ENCODE measurements at regions not wholly inside any gene's neighbourhood (a gene's known extent, or its start where the extent isn't known, plus 50 kb on each side); places are given as distances from the start of the nearest gene placed in this dataset.
A peak's percentile ranks its signal among the peaks of the same experiment; 100 is the strongest.

DNA sequence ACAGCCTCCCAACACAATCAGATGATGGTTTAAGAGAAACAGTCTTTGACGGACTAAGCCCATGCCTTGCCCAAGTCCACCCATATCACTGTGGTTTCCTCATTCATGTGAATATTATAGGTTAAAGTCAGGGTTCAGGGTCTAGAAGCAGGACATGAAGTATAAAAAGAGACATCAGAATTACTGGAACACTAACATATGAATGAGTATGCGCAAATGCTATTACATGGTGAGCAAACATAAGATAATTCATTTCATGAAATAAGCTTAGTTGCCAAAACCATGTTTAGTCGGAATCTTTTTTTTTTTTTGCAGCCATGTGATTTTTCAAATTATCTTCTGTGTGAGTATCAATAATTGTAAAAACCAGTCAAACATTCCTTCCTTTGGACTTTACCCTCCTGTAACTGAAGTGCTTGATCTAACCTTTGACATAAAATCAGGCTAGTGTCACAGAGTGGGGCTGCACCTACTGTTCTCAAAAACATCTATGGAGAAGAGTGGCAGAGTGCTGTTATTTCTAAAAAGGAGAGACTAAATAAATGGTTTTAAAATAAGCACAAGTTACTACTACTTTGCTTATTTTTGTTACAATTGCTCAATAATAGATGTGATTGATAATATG lies 84.9 kb upstream of the NRIP1 start:
- FAIRE-seq = no peak
- TF ChIP-seq PAX5 (IDR thresholded peaks at IDR 0.05; ENCODE audit: insufficient read depth, low read length, severe bottlenecking) (no peak), TAF1 (IDR thresholded peaks at IDR 0.05; ENCODE audit: low read depth, low read length) (no peak), POLR2A (IDR thresholded peaks at IDR 0.05; ENCODE audit: low read depth, low read length) (no peak), POU2F2 (IDR thresholded peaks at IDR 0.05; ENCODE audit: low read depth, low read length) (no peak), SPI1 (IDR thresholded peaks at IDR 0.05; ENCODE audit: low read depth, low read length) (no peak), POLR2AphosphoS5 (IDR thresholded peaks at IDR 0.05; ENCODE audit: low read depth, low read length) (no peak)
- DNase-seq (ENCODE audit: insufficient read length, low spot score) = no peak

DNA sequence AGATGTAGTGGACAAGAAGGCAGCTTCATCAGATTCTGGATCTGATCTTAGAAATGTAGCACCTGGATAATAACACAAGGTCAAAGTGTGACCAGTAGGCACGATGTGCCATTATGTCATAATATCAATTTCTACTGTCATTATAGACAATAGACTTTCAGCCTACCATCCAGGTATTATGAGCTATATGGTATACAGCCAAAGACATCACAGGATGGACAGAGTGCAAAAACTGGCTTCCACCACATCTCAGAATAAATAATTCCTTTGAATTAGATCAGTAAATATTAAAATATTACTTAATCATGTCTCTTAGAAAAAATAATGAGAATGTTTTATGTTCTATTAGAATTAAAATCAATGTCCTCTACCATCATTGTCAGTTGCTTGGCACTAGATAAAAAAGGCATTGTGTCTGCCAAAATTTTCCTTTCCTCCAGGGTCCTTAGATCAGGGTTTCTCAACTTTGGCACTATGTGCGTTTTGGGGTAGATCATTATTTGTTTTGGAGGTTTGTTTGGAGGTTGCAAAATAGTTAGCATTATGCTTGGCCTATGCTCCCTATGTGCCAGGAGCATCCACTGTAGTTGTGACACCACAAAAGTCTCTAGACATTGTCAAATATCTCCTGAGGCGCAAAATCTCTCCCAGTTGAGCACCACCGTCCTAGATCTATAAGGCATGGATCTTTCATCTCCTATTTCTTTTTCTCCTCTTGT lies 86.7 kb upstream of the NRIP1 start:
- no peak for TF ChIP-seq POLR2A (IDR thresholded peaks at IDR 0.05; ENCODE audit: low read depth, low read length)
- no peak for TF ChIP-seq POLR2AphosphoS5 (IDR thresholded peaks at IDR 0.05; ENCODE audit: low read depth, low read length)
- TF ChIP-seq TAF1 (IDR thresholded peaks at IDR 0.05; ENCODE audit: low read depth, low read length) = no peak
- TF ChIP-seq POU2F2 (IDR thresholded peaks at IDR 0.05; ENCODE audit: low read depth, low read length) = no peak
- TF ChIP-seq PAX5 (IDR thresholded peaks at IDR 0.05; ENCODE audit: insufficient read depth, low read length, severe bottlenecking) = no peak
- TF ChIP-seq SPI1 (IDR thresholded peaks at IDR 0.05; ENCODE audit: low read depth, low read length) = no peak
- DNase-seq (ENCODE audit: insufficient read length, low spot score) (no peak), FAIRE-seq (no peak)

DNA sequence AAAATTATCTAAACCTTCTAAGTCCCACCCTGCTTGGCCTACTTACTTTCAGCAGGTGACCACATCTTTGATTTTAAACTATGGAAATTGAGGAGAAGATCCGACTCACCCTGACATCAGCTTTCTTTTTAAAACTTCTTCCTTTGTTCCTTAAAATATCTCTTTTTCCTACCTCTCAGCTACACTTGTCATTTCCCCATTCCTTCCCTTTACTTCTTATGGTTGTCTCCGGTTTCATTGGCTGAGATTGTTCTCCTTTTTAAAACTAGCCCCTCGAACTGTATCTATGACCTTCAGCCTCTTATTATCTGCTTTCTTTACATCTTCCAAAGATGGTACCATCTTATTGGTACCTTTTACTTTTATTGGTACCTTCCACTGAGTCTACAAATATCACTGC lies 87.8 kb upstream of the NRIP1 start:
- no peak for TF ChIP-seq POLR2A (IDR thresholded peaks at IDR 0.05; ENCODE audit: low read depth, low read length)
- no peak for TF ChIP-seq POU2F2 (IDR thresholded peaks at IDR 0.05; ENCODE audit: low read depth, low read length)
- no peak for TF ChIP-seq PAX5 (IDR thresholded peaks at IDR 0.05; ENCODE audit: insufficient read depth, low read length, severe bottlenecking)
- no peak for TF ChIP-seq SPI1 (IDR thresholded peaks at IDR 0.05; ENCODE audit: low read depth, low read length)
- no peak for TF ChIP-seq POLR2AphosphoS5 (IDR thresholded peaks at IDR 0.05; ENCODE audit: low read depth, low read length)
- TF ChIP-seq TAF1 (IDR thresholded peaks at IDR 0.05; ENCODE audit: low read depth, low read length) = no peak
- no peak for FAIRE-seq
- DNase-seq (ENCODE audit: insufficient read length, low spot score) = no peak

- no peak for TF ChIP-seq POLR2A (IDR thresholded peaks at IDR 0.05; ENCODE audit: low read depth, low read length)
- peak; percentile 97 for TF ChIP-seq SPI1 (IDR thresholded peaks at IDR 0.05; ENCODE audit: low read depth, low read length)
- FAIRE-seq (no peak), DNase-seq (ENCODE audit: insufficient read length, low spot score) (no peak)
Observed at GRCh38 chr21:15159382-15160020, 94.7 kb upstream of the NRIP1 start.

GRCh38 chr21:15160136-15160535 lies 95.3 kb upstream of the NRIP1 start:
- no peak for TF ChIP-seq PAX5 (IDR thresholded peaks at IDR 0.05; ENCODE audit: insufficient read depth, low read length, severe bottlenecking)
- no peak for TF ChIP-seq POU2F2 (IDR thresholded peaks at IDR 0.05; ENCODE audit: low read depth, low read length)
- TF ChIP-seq POLR2AphosphoS5 (IDR thresholded peaks at IDR 0.05; ENCODE audit: low read depth, low read length) = no peak
- no peak for TF ChIP-seq TAF1 (IDR thresholded peaks at IDR 0.05; ENCODE audit: low read depth, low read length)
- no peak for TF ChIP-seq SPI1 (IDR thresholded peaks at IDR 0.05; ENCODE audit: low read depth, low read length)
- TF ChIP-seq POLR2A (IDR thresholded peaks at IDR 0.05; ENCODE audit: low read depth, low read length) = no peak
- no peak for DNase-seq (ENCODE audit: insufficient read length, low spot score)
- FAIRE-seq = no peak

- DNase-seq (ENCODE audit: insufficient read length, low spot score) (no peak), FAIRE-seq (no peak)
- TF ChIP-seq PAX5 (IDR thresholded peaks at IDR 0.05; ENCODE audit: insufficient read depth, low read length, severe bottlenecking) (no peak), SPI1 (IDR thresholded peaks at IDR 0.05; ENCODE audit: low read depth, low read length) (no peak), POLR2AphosphoS5 (IDR thresholded peaks at IDR 0.05; ENCODE audit: low read depth, low read length) (no peak), POLR2A (IDR thresholded peaks at IDR 0.05; ENCODE audit: low read depth, low read length) (no peak), TAF1 (IDR thresholded peaks at IDR 0.05; ENCODE audit: low read depth, low read length) (no peak), POU2F2 (IDR thresholded peaks at IDR 0.05; ENCODE audit: low read depth, low read length) (no peak)
Observed at GRCh38 chr21:15162921-15163320, 98.1 kb upstream of the NRIP1 start.

DNA sequence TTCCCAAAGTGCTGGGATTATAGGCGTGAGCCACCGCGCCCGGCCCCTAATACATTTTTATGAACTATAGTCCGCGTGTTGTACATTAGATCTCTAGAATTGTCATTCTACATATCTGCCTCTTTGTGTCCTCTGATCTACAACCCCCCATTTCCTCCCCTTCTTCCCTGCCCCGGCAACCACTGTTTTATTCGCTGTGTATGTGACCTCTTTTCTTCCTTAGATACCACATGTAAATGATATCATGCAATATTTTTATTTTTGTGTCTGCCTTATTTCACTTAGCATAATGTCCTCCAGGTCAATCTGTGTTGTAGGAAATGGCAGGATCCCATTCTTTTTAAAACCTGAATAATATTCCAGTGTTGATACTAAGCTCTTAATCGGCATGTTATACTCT lies 99.5 kb upstream of the NRIP1 start:
- DNase-seq (ENCODE audit: insufficient read length, low spot score) (no peak), FAIRE-seq (no peak)
- no peak for TF ChIP-seq SPI1 (IDR thresholded peaks at IDR 0.05; ENCODE audit: low read depth, low read length)

DNA sequence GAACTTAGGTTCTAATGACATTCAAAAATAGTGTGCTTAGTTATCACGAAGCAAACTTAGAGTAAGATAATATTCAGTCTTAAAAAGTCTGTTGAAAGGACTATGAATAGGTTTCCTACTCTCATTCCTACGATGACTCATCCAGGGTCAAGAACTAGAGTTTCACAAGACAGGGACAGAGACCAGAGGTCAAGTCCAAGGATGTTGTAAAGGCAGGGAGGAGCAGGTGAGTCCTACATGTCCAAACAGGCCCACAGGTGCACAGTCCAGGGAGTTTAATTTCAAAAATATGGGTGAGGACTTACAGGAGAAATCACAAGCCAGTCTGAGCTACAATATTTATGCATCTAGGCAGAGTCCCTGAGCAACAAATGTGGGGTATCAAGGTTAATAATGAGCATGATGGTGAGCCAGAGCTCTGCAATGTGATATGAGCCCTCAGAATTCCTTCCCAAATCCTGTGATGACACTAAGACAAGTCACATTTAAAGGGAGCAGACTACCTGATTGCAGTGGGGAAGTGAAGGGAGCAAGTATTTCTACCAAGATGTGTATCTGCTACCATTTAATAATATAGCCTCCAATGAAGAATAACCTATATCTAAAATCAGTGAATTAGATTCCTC lies 100.0 kb upstream of the NRIP1 start:
- no peak for TF ChIP-seq POU2F2 (IDR thresholded peaks at IDR 0.05; ENCODE audit: low read depth, low read length)
- TF ChIP-seq SPI1 (IDR thresholded peaks at IDR 0.05; ENCODE audit: low read depth, low read length) = no peak
- no peak for TF ChIP-seq POLR2A (IDR thresholded peaks at IDR 0.05; ENCODE audit: low read depth, low read length)
- TF ChIP-seq POLR2AphosphoS5 (IDR thresholded peaks at IDR 0.05; ENCODE audit: low read depth, low read length) = no peak
- no peak for TF ChIP-seq TAF1 (IDR thresholded peaks at IDR 0.05; ENCODE audit: low read depth, low read length)
- no peak for DNase-seq (ENCODE audit: insufficient read length, low spot score)
- no peak for FAIRE-seq

DNA sequence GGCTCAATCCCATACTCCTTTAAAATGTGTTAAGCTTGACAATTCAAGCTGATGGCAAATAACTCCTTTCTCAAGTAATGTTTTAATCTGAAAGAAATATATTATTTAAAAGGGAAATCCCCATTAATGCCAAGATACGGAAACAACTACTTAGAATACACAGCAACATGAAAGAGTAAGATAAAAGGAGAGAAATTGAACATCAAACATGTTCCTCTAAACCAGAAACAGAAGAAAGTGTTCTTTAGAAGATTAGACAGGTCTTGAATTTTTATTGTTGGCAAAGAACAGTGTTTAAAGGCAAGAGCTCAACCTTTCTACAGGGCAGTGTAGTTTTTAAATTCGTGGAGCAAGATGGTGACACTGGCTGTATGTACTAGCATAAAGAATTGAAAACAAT lies 105.8 kb upstream of the NRIP1 start:
- DNase-seq (ENCODE audit: insufficient read length, low spot score) (no peak), FAIRE-seq (no peak)
- TF ChIP-seq POU2F2 (IDR thresholded peaks at IDR 0.05; ENCODE audit: low read depth, low read length) (no peak), TAF1 (IDR thresholded peaks at IDR 0.05; ENCODE audit: low read depth, low read length) (no peak), PAX5 (IDR thresholded peaks at IDR 0.05; ENCODE audit: insufficient read depth, low read length, severe bottlenecking) (no peak)

- TF ChIP-seq PAX5 (IDR thresholded peaks at IDR 0.05; ENCODE audit: insufficient read depth, low read length, severe bottlenecking) (no peak), TAF1 (IDR thresholded peaks at IDR 0.05; ENCODE audit: low read depth, low read length) (no peak), POLR2AphosphoS5 (IDR thresholded peaks at IDR 0.05; ENCODE audit: low read depth, low read length) (no peak), POLR2A (IDR thresholded peaks at IDR 0.05; ENCODE audit: low read depth, low read length) (no peak), POU2F2 (IDR thresholded peaks at IDR 0.05; ENCODE audit: low read depth, low read length) (no peak), SPI1 (IDR thresholded peaks at IDR 0.05; ENCODE audit: low read depth, low read length) (no peak)
- FAIRE-seq = no peak
Observed at GRCh38 chr21:15171546-15171945, 106.7 kb upstream of the NRIP1 start.

More at GRCh38 chr21:15171546-15171945, 106.7 kb upstream of the NRIP1 start:
- no peak for DNase-seq (ENCODE audit: insufficient read length, low spot score)
